Stimulated activated CD8-positive, alpha-beta memory T cell treated with anti-CD3 and anti-CD28 coated beads, Interleukin-2, amount 100 ng/mL, for 48 hours (primary cell): ENCODE measurements at regions not wholly inside any gene's neighbourhood (a gene's known extent, or its start where the extent isn't known, plus 50 kb on each side); places are given as distances from the start of the nearest gene placed in this dataset.
"Not testable (repeated sequence)": the region's sequence is repeated elsewhere in the genome, so short reads cannot be mapped to it uniquely, and the experiment has no call there.

Experiments
- DNase-seq, 2 donors: peaks; one replicate each; pipeline ENCODE4 v3.0.0-alpha.2; 2020; ENCODE audit warnings: low read depth in 2 of 2

DNA sequence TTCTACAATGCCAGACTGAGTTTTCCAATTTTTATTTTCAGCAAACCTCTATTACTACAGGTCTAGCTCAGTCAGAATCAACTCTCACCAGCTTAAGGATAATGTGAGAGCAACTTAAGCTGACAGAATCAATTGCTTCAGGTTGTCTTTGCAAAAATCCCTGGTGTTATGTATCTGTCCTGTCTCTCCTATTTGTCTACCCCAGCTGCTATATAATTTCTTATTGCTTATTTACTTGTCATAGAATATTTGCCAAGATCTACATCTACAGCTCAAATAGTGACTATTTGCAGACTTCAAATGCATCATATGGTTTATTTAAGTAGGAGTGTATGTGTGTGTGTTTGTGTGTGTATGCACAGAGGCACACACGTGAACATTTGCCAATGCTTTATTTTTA lies 54.1 kb downstream of the FOXG1 start:
- no peak for DNase-seq

GRCh38 chr14:28821993-28822392 lies 55.4 kb downstream of the FOXG1 start:
- DNase-seq: no peak

DNA sequence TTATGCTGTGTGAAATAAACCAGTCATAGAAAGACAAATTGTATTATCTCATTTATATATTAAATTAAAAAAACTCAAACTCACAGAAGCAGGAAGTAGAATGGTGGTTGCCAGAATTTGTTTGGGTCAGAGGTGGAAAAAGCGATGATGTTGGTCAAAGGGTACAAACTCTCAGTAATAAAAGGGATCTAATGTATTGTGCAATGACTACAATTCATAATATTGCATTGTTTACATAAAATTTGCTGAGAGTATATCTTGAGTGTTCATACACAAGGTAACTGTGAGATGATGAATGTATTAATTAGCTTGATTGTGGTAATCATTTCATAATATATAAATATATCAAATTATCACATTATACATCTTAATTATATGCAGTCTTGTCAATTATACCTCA lies 56.7 kb downstream of the FOXG1 start:
- DNase-seq: no peak

DNA sequence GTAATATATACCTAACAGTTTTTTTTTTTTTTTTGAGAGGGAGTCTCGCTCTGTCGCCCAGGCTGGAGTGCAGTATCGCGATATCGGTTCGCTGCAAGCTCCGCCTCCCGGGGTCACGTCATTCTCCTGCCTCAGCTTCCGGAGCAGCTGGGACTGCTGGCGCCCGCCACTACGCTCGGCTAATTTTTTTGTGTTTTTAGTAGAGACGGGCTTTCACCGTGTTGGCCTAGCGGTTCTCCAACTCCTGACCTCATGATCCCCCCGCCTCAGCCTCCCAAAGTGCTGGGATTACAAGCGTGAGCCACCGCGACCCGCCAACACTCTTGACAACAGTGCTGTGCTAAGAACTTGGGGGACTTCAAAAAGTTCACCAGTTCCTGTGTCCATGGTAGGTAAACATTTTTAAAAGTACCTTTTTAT lies 63.5 kb downstream of the FOXG1 start:
- no peak for DNase-seq

DNA sequence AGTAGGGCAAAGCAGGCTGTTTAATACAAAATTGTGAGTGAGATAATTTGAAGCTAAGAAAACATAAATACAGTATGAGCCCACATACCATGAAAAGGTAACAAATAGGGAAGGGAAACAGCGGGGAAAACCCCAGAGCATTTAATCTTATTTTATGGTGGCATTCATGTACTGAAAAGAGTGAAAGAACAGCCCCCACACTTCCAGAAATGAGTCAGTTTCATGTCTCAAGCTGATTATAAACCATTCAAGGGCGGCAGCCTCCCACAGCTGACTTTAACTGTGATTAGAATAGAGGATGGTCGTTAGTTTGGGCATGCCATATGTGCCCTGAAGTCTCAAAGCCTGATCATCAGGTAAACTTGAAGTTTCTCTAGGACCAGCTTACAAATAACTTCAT lies 64.5 kb downstream of the FOXG1 start:
- no peak for DNase-seq

- not testable (repeated sequence) for DNase-seq
Observed at GRCh38 chr14:28842569-28842968, 76.0 kb downstream of the FOXG1 start.

- DNase-seq: no peak
Observed at GRCh38 chr14:28867571-28867970, 101.0 kb downstream of the FOXG1 start.

- no peak for DNase-seq
Observed at GRCh38 chr14:28870033-28870564, 103.5 kb downstream of the FOXG1 start.

DNA sequence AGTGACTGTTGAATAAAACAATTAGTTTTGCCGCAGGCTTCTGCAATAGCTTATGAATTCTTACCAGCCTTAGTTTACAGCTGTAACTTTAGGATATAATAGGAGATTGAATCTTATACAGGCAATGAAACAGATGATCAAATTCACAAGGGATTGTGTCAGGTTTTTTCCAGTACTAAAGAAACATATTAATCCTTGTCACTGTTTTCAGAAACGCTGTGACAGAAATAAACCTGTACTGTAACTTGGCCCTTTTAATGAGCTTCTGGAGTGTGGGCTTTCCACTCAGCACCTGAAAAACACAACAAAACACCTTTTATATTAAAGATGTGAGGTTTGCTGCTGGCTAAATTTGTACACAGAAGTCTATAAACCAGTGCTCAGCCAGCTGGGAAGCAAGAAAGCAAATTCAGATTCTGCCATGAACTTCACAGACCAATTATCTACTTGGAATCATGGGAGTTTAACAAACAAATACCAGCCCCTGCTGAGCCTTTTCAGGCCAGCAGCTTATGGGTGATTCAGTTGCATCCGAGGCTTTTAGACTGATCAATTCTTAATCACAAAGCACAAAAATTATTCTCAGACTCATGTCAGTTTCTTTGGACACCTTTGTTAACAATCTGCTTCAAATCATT lies 109.5 kb downstream of the FOXG1 start:
- DNase-seq: no peak

GRCh38 chr14:28876572-28876945 lies 110.0 kb downstream of the FOXG1 start:
- no peak for DNase-seq

GRCh38 chr14:28877923-28878322 lies 111.3 kb downstream of the FOXG1 start:
- DNase-seq: no peak

DNA sequence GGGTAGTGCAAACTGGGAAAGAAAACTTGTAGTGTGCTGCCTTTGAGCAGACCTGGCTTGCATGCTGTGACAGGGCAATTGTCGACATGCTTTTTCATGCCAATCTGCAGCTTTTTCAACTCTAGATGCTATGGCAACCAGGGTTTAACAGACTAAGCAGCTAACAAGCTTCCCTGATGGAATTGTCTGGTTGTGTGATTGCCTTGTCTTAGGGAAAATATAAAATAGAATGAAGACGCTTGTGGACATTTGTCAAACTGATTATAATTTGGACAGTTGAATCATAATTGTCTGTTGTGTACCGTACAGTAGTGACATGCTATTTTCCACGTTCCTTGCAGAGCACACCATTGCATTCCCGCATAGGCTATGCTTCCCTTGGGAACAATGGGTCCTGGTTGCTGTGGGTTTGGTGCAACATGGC lies 113.0 kb downstream of the FOXG1 start:
- DNase-seq: no peak

DNA sequence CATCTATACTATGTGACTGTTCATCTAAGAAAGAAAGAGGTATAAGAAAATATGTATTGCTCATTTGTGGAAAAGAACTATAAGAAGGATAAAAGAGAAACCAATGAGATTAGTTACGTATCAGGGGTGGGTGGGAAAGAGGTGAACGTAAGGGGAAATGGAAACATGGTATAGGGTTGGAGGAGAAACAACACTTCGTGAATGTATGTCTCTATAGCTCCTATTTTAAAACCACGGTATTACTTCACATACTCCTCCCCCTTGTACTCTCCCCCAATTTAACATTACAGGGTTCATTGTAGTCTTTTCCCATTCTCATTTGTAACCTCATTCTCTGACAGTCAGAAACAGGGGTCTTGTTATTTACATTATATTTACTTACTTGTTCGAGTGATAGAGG lies 120.4 kb downstream of the FOXG1 start:
- no peak for DNase-seq

DNA sequence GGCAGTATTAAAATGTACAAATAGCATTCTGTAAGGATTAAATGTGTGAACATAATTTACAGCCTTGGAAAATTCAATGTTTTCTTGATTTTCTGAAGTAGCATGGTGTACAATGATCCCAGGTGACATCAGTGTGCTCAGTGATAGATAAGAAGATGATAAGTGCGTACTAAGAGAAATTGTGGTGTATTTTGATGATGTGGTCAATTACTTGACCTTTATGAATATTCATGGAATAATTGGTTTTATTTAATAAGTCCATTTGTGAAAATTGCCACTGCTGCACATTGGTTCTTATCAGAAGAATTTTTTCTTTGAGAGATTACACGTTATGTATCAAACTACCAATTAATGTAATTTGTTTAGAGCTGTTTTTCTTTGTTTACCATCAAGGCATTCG lies 128.8 kb downstream of the FOXG1 start:
- no peak for DNase-seq

DNA sequence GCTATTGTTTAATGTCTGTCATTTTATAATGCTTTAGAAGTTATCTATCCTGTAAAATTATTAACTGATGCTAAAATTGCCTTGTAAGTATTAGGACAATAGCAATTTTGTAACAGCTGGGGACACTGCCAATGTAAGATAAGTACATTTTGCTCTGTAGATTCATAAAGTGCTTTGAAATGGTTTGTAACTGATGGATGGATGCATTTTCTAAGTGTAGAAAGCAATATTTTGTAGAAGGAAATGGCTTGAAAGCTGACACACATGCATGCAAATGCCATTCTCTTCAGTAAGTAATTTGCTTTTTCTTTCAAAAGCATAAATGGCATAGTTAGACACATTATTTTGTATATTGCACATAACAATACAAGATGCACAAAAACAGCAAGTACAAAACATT lies 129.8 kb downstream of the FOXG1 start:
- DNase-seq: no peak

DNA sequence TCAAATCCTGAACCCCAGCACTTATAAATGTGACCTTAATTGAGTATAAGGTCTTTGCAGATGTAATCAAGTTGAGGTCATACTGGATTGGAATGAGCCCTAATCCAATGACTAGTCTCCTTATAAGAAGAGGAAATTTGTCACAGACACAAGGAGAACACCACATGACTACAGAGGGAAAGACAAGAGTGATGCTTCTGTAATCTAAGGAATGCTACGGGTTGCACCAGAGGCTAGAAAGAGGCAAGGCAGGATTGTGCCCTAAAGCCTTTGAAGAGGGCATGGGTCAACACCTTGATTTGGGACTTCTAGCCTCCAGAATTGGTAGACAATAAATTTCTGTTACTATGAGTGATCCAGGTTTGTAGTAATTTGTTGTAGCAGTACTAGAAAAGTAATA lies 135.0 kb downstream of the FOXG1 start:
- DNase-seq: no peak

GRCh38 chr14:28902930-28903329 lies 136.3 kb downstream of the FOXG1 start:
- no peak for DNase-seq

GRCh38 chr14:28911521-28911920 lies 144.9 kb downstream of the FOXG1 start:
- DNase-seq: no peak

DNA sequence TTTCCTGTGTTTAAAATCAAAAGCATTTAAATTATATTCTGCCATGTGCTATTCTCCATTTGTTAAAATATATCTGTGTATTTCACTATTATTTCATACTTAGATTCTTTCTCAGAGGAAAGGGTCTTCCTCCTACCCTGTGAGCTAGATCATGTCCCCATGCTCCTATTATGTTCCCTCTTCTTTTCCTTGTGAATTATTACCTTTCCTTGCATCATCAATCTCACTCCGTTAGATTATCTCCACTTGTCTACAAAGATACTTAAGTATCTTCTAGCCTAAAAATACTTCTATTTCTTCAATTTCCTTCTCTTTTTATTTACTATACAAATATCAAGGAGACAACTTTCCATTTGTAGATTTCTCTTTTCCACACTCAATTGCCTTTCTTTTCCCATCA lies 146.5 kb downstream of the FOXG1 start:
- no peak for DNase-seq

- DNase-seq: no peak
Observed at GRCh38 chr14:28926122-28926521, 159.5 kb downstream of the FOXG1 start.

DNA sequence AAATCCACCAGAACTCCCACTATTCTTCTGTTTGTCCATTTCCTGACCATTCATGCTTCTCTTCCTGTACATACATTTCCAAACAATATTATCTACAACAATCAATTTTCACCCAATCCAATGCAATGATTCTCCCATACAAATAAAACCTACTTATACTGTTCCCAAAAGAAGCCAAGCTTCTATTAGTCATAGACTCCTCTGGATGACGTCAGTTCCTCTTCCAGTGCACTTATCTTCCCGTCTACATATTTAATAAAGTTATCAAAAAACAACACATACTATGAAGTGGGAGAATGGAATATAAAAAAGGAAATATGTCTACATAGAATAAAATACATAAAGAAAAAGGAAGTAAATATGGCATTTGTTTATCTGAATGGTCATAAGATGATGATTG lies 165.4 kb downstream of the FOXG1 start:
- no peak for DNase-seq

DNA sequence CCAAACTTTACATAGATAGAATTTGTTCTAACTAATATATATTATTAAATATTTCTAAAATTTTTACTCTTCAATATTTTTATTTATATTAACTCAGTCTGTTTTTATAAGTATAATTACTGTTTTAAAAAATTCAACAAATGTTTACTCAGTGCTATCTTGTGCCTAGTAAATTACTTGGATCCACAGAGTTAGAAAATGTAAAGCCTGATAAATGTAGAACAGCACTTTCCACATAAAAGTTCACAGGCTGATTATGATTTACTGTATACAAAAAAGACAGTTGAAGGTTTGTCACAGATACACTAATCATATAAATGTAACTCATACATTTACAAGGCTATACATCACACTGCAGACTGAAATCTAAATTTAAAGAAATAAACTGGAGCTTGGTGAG lies 170.0 kb downstream of the FOXG1 start:
- no peak for DNase-seq

DNA sequence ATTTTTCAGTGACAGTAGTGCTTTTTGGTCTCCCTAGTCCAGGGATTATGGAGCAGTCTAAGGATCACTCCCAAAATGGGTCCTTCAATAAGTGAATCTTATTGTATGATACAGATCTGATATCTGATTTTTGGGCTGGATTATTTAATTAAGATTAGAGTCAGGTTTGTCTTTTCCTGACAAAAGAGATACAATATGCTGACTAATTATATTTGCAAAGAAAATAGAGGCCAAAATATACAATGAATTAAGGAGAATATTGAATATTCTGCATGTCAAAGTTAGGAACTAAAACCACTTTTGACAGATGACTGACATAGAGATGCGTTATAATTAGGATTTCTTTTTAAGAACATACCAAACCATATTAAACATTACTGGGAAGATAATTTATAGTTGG lies 175.2 kb downstream of the FOXG1 start:
- DNase-seq: no peak

DNA sequence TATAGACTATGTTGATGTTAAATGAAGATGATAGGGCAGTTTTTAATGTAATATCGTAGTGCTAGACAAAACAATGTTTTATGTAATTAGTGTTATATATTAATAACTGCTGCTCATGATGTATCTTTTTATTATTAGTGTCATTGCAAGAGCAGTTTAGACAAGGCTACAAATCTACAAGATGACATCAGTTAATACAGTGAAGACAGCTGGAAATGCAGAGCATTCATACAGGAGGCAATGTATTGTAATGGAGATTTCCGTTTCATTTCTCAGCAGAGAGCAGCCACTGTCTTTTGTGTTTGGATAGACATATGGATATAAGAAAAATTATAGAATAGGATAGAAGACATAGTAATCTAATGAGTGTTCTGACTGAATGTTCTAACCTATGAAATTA lies 178.0 kb downstream of the FOXG1 start:
- DNase-seq: no peak
